Motor neuron (in vitro differentiated cells): ENCODE measurements at regions not wholly inside any gene's neighbourhood (a gene's known extent, or its start where the extent isn't known, plus 50 kb on each side); places are given as distances from the start of the nearest gene placed in this dataset.

Source experiments
- ATAC-seq, 8 experiments: fragments of 200-7000 bp; cut with Tn5 transposase; replicated peaks in 6 of 8; 2 replicates each; pipeline ENCODE4 v1.8.0; 2021; ENCODE audit warnings: mild to moderate bottlenecking in 8 of 8, moderate library complexity in 8 of 8
- H3K27ac ChIP-seq, 2 donors: fragments of 250-450 bp; sonication (Bioruptor Pico); 2 replicates each; pipeline ENCODE4 v1.9.0; 2021; ENCODE audit warnings: antibody characterized with exemption in 2 of 2, mild to moderate bottlenecking in 2 of 2, moderate library complexity in 1 of 2
- H3K4me1 ChIP-seq, 2 donors: fragments of 250-450 bp; sonication (Bioruptor Pico); replicated peaks in 1 of 2; 2 replicates each; pipeline ENCODE4 v1.6.1; 2021; ENCODE audit warnings: antibody characterized with exemption in 2 of 2, mild to moderate bottlenecking in 2 of 2, moderate library complexity in 1 of 2
- H3K4me3 ChIP-seq, 5 donors: fragments of 250-450 bp; sonication (Bioruptor Pico); 2 replicates each; pipeline ENCODE4 v1.9.0; 2021; ENCODE audit warnings: antibody characterized with exemption in 5 of 5, mild to moderate bottlenecking in 5 of 5, moderate library complexity in 4 of 5
- WGBS, 10 experiments: fragments of 450-650 bp; shearing (Covaris generic); methylation state at CpG; one replicate each; pipeline ENCODE4 v1.0.0; 2022; 5-methylcytosine and 5-hydroxymethylcytosine counted together
- in situ Hi-C, 9 experiments: fragments of 400-800 bp; cut with MboI; loops; one replicate each; pipeline ENCODE4 v1.15.0; 2021; ENCODE audit warnings: low sequenced_read_pairs in 9 of 9, low pct_unique_long_range_greater_than_20kb in 2 of 9; ENCODE audit not compliant: unreplicated experiment in 9 of 9

- no peaks in the 10 kb centered on the region for H3K4me1 ChIP-seq
- no peak overlapping the region for H3K27ac ChIP-seq
- no peak overlapping the region for H3K4me3 ChIP-seq
- 71 to 91% (median 82%) methylated on average over 1 to 6 of the region's 10 CpGs; no CpG with 5 or more reads in 2 of the 10 experiments for WGBS, 10 experiments
- in situ Hi-C loops: no loop called here
- ATAC-seq: no peak
Observed at GRCh38 chr5:120228262-120229031, 235.7 kb upstream of the PRR16 start.

GRCh38 chr5:120229036-120229435 lies 235.1 kb upstream of the PRR16 start:
- no peak for ATAC-seq
- Histone ChIP-seq H3K4me3 (no peak overlapping the region), H3K4me1 (no peaks in the 10 kb centered on the region), H3K27ac (no peak overlapping the region)
- in situ Hi-C loops: no loop called here
- WGBS, 10 experiments: 43 to 83% methylated on average over 1 of the region's 1 CpG; no CpG with 5 or more reads in 8 of the 10 experiments

DNA sequence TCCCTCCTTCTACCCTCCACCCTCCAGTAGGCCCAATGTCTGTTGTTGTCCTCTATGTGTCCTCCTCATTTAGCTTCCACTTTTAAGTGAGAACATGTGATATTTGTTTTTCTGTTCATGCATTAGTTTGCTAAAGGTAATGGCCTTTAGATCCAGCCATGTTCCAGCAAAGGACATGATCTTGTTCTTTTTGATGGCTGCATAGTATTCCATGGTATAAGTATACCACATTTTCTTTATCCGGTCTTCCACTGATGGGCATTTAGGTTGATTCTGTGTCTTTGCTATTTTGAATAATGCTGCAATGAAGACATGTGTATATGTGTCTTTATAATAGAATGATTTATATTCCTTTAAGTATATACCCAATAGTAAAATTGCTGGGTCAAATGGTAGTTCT lies 232.5 kb upstream of the PRR16 start:
- WGBS, 10 experiments: 100% methylated on average over 1 of the region's 1 CpG; no CpG with 5 or more reads in 5 of the 10 experiments
- H3K4me1 ChIP-seq: no peaks in the 10 kb centered on the region
- H3K4me3 ChIP-seq: no peak overlapping the region
- H3K27ac ChIP-seq: no peak overlapping the region
- no peak for ATAC-seq
- in situ Hi-C loops: no loop called here

GRCh38 chr5:120236360-120236759 lies 227.7 kb upstream of the PRR16 start:
- WGBS, 10 experiments: 56 to 100% (median 84%) methylated on average over 1 to 3 of the region's 3 CpGs
- in situ Hi-C loops: no loop called here
- no peak overlapping the region for H3K4me3 ChIP-seq
- H3K27ac ChIP-seq: no peak overlapping the region
- H3K4me1 ChIP-seq: no peaks in the 10 kb centered on the region
- peak in 1 of 8 experiments; percentile 46 for ATAC-seq

DNA sequence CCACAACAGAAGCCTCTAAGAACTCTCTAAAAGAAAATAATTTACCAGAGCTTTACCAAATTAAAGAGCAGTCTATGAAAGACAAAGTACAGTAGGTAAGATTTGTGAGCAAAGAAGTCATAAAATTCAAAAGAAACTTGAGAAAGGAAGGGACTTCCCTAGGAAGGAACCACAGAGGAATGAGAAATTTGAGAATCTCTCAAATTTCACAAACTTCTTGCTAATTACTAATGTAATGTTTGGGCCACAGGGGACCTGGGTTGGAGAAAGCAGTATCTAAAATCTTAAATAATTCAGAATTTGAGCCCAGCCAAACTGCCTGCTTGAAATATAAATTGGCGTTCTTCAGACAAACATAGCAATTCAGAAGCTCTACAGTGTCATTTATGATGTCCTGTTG lies 225.0 kb upstream of the PRR16 start:
- 38 to 100% (median 83%) methylated on average over 1 of the region's 1 CpG; no CpG with 5 or more reads in 1 of the 10 experiments for WGBS, 10 experiments
- ATAC-seq: no peak
- Histone ChIP-seq H3K27ac (no peak overlapping the region), H3K4me1 (no peaks in the 10 kb centered on the region), H3K4me3 (no peak overlapping the region)
- in situ Hi-C loops: no loop called here

- in situ Hi-C loops: no loop called here
- Histone ChIP-seq H3K27ac (no peak overlapping the region), H3K4me1 (no peaks in the 10 kb centered on the region), H3K4me3 (no peak overlapping the region)
- peak in 2 of 8 experiments; percentile 35 to 65 for ATAC-seq
Observed at GRCh38 chr5:120240706-120241105, 223.4 kb upstream of the PRR16 start.

- H3K27ac ChIP-seq: no peak overlapping the region
- no peak overlapping the region for H3K4me3 ChIP-seq
- WGBS, 10 experiments: 0 to 86% (median 71%) methylated on average over 1 of the region's 1 CpG; no CpG with 5 or more reads in 1 of the 10 experiments
- H3K4me1 ChIP-seq: no peaks in the 10 kb centered on the region
- in situ Hi-C loops: no loop called here
- ATAC-seq: no peak
Observed at GRCh38 chr5:120241400-120241799, 222.7 kb upstream of the PRR16 start.

GRCh38 chr5:120251898-120252297 lies 212.2 kb upstream of the PRR16 start:
- in situ Hi-C loops: no loop called here
- WGBS, 10 experiments: 56 to 94% (median 87%) methylated on average over 2 to 3 of the region's 3 CpGs; no CpG with 5 or more reads in 1 of the 10 experiments
- peaks cover 3 to 11% of the 10 kb centered on the region in 2 donors for H3K4me1 ChIP-seq
- H3K27ac ChIP-seq: no peak overlapping the region
- H3K4me3 ChIP-seq: no peak overlapping the region
- no peak for ATAC-seq

DNA sequence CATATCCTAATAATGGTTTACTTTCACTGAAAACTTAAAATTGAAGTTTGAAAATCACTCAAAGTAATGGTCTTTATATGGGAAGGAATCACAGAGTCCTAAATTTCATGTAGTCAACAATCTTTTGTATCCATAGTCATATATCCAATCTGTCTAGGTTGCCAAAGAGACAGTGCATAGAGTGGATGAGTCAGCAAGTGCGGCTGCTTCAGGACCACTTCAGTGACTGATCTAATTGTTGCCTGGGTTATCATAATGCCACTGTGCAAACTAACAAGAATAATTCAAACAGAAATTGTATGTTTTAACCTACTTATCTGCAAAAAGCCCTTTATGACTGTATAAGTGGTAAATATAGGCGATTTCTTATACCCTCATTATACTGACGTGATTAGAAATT lies 211.3 kb upstream of the PRR16 start:
- Histone ChIP-seq H3K4me3 (no peak overlapping the region), H3K27ac (no peak overlapping the region), H3K4me1 (peaks cover 3 to 11% of the 10 kb centered on the region in 2 donors)
- WGBS, 10 experiments: 40 to 100% (median 80%) methylated on average over 1 to 3 of the region's 3 CpGs; no CpG with 5 or more reads in 1 of the 10 experiments
- peak in 5 of 8 experiments; percentile 92 to 99 (median 98) for ATAC-seq
- in situ Hi-C loops: no loop called here

DNA sequence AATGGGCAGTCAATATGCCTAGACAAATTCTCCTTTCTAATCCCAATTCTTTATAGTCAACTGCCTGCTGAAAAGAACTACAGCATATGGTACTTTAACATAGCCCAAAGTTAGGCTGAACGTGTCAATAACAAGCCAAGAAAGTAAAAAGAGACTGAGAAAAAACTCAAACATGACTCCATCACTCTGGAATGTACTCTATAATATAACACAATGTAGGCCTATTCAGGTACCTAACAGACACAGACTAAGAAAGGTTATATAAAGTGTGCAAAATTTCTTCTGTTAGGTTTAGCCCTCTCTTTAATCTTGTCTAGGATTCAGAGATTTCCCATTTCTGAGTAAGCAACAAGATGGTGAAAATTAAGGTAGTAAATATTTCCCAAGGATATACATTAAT lies 209.7 kb upstream of the PRR16 start:
- 0 to 80% (median 22%) methylated on average over 1 of the region's 1 CpG; no CpG with 5 or more reads in 4 of the 10 experiments for WGBS, 10 experiments
- H3K27ac ChIP-seq: no peak overlapping the region
- no peak overlapping the region for H3K4me3 ChIP-seq
- H3K4me1 ChIP-seq: peaks cover 3 to 11% of the 10 kb centered on the region in 2 donors
- peak in 1 of 8 experiments; percentile 36 for ATAC-seq
- in situ Hi-C loops: no loop called here

GRCh38 chr5:120255214-120255613 lies 208.9 kb upstream of the PRR16 start:
- Histone ChIP-seq H3K4me3 (no peak overlapping the region), H3K27ac (no peak overlapping the region), H3K4me1 (peaks cover 3 to 11% of the 10 kb centered on the region in 2 donors)
- WGBS, 10 experiments: 28 to 100% (median 71%) methylated on average over 1 to 2 of the region's 2 CpGs; no CpG with 5 or more reads in 1 of the 10 experiments
- in situ Hi-C loops: no loop called here
- peak in 1 of 8 experiments; percentile 42 for ATAC-seq

DNA sequence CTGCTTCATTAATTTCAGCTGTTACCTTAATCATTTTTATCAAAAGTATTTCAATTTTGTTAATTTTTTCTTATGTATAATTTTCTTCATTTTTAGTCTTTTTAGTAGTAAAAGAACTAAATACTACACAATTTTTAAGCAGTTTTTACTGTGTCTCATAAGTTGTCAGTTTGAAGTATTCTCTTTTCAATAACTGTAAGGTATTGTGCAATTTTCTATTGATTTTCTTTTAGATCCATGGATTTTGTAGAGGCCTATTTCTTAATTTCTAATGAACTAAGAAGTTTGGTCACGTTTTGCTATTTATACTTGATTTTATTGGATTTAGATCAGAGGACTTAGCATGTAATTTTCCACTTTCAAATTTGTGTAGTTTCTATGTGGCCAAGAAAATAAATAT lies 207.7 kb upstream of the PRR16 start:
- in situ Hi-C loops: no loop called here
- Histone ChIP-seq H3K4me3 (no peak overlapping the region), H3K4me1 (peaks cover 3 to 11% of the 10 kb centered on the region in 2 donors), H3K27ac (no peak overlapping the region)
- ATAC-seq: no peak
- 0 to 89% (median 60%) methylated on average over 1 of the region's 1 CpG; no CpG with 5 or more reads in 1 of the 10 experiments for WGBS, 10 experiments

DNA sequence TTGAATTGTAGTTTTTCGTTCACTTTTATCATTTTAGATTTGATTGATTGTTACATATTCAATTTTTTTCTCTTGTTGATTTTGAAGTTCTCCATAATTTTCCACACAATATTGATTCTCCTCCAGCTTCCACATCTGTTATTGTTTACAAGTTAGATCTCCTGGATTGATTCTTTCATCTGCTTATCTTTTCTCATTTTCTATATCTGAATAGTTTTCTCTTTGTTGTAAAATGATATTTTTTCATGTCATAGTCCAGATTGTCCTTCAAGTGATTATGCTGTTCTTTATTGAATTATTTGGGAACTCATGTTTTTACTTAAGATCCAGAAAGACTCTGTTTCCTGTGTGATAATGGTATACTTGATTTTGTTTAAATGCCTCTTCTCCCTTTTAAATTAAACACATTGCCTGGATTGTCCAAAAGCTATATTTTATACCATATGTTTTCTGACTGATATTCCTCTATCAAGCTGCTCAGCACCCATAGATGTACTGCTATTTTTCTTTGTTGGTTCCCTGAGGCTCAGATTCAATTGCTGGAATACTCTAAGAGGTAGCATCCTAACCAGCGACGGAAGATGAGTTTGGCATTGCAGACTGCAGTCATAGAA lies 206.6 kb upstream of the PRR16 start:
- WGBS, 10 experiments: 30 to 100% (median 86%) methylated on average over 1 to 3 of the region's 3 CpGs
- in situ Hi-C loops: no loop called here
- peaks cover 3 to 11% of the 10 kb centered on the region in 2 donors for H3K4me1 ChIP-seq
- no peak overlapping the region for H3K27ac ChIP-seq
- ATAC-seq: no peak
- H3K4me3 ChIP-seq: no peak overlapping the region
